GM12878 (cell line): ENCODE measurements at regions not wholly inside any gene's neighbourhood (a gene's known extent, or its start where the extent isn't known, plus 50 kb on each side); places are given as distances from the start of the nearest gene placed in this dataset.

Experiments
- BMI1 ChIP-seq: fragments of 450-650 bp; IDR thresholded peaks from 2 replicates; pipeline ENCODE4 v1.6.1; 2016; ENCODE audit warnings: mild to moderate bottlenecking, moderate library complexity, borderline replicate concordance
- CREB1 ChIP-seq: IDR thresholded peaks from 2 replicates; pipeline ENCODE4 v1.6.1; 2012; ENCODE audit warnings: low read depth, mild to moderate bottlenecking, inconsistent platforms
- JUNB ChIP-seq: IDR thresholded peaks from 2 replicates; pipeline ENCODE4 v1.6.1; 2016; ENCODE audit warnings: antibody characterized with exemption, mild to moderate bottlenecking
- SPI1 ChIP-seq: IDR thresholded peaks from 2 replicates; pipeline ENCODE4 v1.6.1; 2011; ENCODE audit warnings: low read depth, mild to moderate bottlenecking, low read length, moderate library complexity, borderline replicate concordance; ENCODE audit not compliant: insufficient read depth
- TCF7 ChIP-seq: IDR thresholded peaks from 2 replicates; pipeline ENCODE4 v1.6.1; 2014; ENCODE audit warnings: antibody characterized with exemption, borderline replicate concordance
- ZBED1 ChIP-seq: IDR thresholded peaks from 2 replicates; pipeline ENCODE4 v1.6.1; 2016; ENCODE audit warnings: borderline replicate concordance
- TF ChIP-seq, protein P1 (sequence below): fragments of 450-650 bp; IDR thresholded peaks from 2 replicates; pipeline ENCODE4 v1.6.1; 2017; ENCODE audit warnings: mild to moderate bottlenecking, moderate library complexity
- TF ChIP-seq, protein P2 (sequence below), 3 experiments: IDR thresholded peaks in 2 of 3; conservative IDR thresholded peaks in 1 of 3; 2 replicates each; pipeline ENCODE4 v1.5.1; 2011; ENCODE audit warnings: low read depth in 3 of 3, low read length in 3 of 3, mild to moderate bottlenecking in 3 of 3, control low read depth in 2 of 3, moderate library complexity in 2 of 3, inconsistent platforms in 1 of 3, mixed read lengths in 1 of 3; ENCODE audit not compliant: control insufficient read depth in 2 of 3, insufficient read depth in 1 of 3; ENCODE audit errors: extremely low read depth in 1 of 3
- TF ChIP-seq, protein P3 (sequence below): fragments of 450-650 bp; IDR thresholded peaks from 2 replicates; pipeline ENCODE4 v1.6.1; 2014; ENCODE audit warnings: mild to moderate bottlenecking

GRCh38 chr4:108427946-108428485 is 192.4 kb upstream of the RPL34 start (continued):
- TF ChIP-seq CREB1, result no peak
- TF ChIP-seq TCF7, result no peak
- TF ChIP-seq SPI1, result no peak
- TF ChIP-seq JUNB, result no peak
- TF ChIP-seq, protein P1, sequence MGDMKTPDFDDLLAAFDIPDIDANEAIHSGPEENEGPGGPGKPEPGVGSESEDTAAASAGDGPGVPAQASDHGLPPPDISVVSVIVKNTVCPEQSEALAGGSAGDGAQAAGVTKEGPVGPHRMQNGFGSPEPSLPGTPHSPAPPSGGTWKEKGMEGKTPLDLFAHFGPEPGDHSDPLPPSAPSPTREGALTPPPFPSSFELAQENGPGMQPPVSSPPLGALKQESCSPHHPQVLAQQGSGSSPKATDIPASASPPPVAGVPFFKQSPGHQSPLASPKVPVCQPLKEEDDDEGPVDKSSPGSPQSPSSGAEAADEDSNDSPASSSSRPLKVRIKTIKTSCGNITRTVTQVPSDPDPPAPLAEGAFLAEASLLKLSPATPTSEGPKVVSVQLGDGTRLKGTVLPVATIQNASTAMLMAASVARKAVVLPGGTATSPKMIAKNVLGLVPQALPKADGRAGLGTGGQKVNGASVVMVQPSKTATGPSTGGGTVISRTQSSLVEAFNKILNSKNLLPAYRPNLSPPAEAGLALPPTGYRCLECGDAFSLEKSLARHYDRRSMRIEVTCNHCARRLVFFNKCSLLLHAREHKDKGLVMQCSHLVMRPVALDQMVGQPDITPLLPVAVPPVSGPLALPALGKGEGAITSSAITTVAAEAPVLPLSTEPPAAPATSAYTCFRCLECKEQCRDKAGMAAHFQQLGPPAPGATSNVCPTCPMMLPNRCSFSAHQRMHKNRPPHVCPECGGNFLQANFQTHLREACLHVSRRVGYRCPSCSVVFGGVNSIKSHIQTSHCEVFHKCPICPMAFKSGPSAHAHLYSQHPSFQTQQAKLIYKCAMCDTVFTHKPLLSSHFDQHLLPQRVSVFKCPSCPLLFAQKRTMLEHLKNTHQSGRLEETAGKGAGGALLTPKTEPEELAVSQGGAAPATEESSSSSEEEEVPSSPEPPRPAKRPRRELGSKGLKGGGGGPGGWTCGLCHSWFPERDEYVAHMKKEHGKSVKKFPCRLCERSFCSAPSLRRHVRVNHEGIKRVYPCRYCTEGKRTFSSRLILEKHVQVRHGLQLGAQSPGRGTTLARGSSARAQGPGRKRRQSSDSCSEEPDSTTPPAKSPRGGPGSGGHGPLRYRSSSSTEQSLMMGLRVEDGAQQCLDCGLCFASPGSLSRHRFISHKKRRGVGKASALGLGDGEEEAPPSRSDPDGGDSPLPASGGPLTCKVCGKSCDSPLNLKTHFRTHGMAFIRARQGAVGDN, result no peak
- no peak for TF ChIP-seq ZBED1
- TF ChIP-seq BMI1, result no peak
- TF ChIP-seq, protein P2, sequence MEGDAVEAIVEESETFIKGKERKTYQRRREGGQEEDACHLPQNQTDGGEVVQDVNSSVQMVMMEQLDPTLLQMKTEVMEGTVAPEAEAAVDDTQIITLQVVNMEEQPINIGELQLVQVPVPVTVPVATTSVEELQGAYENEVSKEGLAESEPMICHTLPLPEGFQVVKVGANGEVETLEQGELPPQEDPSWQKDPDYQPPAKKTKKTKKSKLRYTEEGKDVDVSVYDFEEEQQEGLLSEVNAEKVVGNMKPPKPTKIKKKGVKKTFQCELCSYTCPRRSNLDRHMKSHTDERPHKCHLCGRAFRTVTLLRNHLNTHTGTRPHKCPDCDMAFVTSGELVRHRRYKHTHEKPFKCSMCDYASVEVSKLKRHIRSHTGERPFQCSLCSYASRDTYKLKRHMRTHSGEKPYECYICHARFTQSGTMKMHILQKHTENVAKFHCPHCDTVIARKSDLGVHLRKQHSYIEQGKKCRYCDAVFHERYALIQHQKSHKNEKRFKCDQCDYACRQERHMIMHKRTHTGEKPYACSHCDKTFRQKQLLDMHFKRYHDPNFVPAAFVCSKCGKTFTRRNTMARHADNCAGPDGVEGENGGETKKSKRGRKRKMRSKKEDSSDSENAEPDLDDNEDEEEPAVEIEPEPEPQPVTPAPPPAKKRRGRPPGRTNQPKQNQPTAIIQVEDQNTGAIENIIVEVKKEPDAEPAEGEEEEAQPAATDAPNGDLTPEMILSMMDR (IDR thresholded peaks at IDR 0.05 in 2 of 3, conservative IDR thresholded peaks at IDR 0.05 in 1 of 3; ENCODE audit: control insufficient read depth in 2 of 3, extremely low read depth in 1 of 3, insufficient read depth in 1 of 3, low read depth in 3 of 3, low read length in 3 of 3), result no peak
- TF ChIP-seq, protein P3, sequence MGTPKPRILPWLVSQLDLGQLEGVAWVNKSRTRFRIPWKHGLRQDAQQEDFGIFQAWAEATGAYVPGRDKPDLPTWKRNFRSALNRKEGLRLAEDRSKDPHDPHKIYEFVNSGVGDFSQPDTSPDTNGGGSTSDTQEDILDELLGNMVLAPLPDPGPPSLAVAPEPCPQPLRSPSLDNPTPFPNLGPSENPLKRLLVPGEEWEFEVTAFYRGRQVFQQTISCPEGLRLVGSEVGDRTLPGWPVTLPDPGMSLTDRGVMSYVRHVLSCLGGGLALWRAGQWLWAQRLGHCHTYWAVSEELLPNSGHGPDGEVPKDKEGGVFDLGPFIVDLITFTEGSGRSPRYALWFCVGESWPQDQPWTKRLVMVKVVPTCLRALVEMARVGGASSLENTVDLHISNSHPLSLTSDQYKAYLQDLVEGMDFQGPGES, result no peak
